ENCODE measurements at regions not wholly inside any gene's neighbourhood (a gene's known extent, or its start where the extent isn't known, plus 50 kb on each side); places are given as distances from the start of the nearest gene placed in this dataset.

DNA sequence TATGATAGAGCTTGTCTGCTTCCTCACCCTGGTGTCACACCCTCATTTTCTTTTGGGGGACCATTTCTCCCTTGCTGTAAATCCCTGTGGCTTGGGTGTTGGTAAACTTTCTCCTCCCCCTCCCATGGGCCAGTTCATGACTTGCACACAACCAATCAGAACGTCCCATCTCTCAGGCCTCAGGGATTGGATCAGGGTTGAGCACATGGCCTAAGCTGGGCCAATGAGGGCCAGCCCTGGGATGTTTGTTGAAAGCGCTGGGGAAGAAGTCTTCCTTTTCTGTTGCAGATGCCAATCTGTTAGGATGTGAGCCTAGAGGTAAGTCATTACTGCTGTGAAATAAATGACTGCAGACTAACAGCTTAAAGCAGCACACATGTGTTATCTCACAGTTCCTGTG lies 136.7 kb downstream of the AACS start:
- TF ChIP-seq CTCF (IDR thresholded peaks at IDR 0.05): no peak
- no peak for TF ChIP-seq ZNF138 (CRISPR knock-in tag; conservative IDR thresholded peaks at IDR 0.05)
- TF ChIP-seq USF2 (CRISPR knock-in tag; IDR thresholded peaks at IDR 0.05): 0 out of 2 replicates have a peak, but pooled peaks have one; percentile 28
- no peak for TF ChIP-seq NFYB (CRISPR knock-in tag; conservative IDR thresholded peaks at IDR 0.05; ENCODE audit: low read depth)
- no peak for TF ChIP-seq MAX (CRISPR knock-in tag; IDR thresholded peaks at IDR 0.05)
- TF ChIP-seq, protein P1, sequence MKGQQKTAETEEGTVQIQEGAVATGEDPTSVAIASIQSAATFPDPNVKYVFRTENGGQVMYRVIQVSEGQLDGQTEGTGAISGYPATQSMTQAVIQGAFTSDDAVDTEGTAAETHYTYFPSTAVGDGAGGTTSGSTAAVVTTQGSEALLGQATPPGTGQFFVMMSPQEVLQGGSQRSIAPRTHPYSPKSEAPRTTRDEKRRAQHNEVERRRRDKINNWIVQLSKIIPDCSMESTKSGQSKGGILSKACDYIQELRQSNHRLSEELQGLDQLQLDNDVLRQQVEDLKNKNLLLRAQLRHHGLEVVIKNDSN (CRISPR knock-in tag; IDR thresholded peaks at IDR 0.05): peak; percentile 22; the same call in 1 of the 2 replicates
- TF ChIP-seq ATF3 (CRISPR knock-in tag; conservative IDR thresholded peaks at IDR 0.05): no peak
- TF ChIP-seq SP1 (CRISPR knock-in tag; conservative IDR thresholded peaks at IDR 0.05): no peak
- TF ChIP-seq, protein P2, sequence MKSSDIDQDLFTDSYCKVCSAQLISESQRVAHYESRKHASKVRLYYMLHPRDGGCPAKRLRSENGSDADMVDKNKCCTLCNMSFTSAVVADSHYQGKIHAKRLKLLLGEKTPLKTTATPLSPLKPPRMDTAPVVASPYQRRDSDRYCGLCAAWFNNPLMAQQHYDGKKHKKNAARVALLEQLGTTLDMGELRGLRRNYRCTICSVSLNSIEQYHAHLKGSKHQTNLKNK (CRISPR knock-in tag; IDR thresholded peaks at IDR 0.05): no peak
- no peak for TF ChIP-seq ATF6 (CRISPR knock-in tag; IDR thresholded peaks at IDR 0.05)
- no peak for TF ChIP-seq ZNF532 (CRISPR knock-in tag; IDR thresholded peaks at IDR 0.05; ENCODE audit: borderline replicate concordance)
- TF ChIP-seq, protein P3, sequence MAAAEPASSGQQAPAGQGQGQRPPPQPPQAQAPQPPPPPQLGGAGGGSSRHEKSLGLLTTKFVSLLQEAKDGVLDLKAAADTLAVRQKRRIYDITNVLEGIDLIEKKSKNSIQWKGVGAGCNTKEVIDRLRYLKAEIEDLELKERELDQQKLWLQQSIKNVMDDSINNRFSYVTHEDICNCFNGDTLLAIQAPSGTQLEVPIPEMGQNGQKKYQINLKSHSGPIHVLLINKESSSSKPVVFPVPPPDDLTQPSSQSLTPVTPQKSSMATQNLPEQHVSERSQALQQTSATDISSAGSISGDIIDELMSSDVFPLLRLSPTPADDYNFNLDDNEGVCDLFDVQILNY (CRISPR knock-in tag; IDR thresholded peaks at IDR 0.05): no peak
- TF ChIP-seq ETV6 (CRISPR knock-in tag; IDR thresholded peaks at IDR 0.05): no peak
- no peak for TF ChIP-seq ZNF317 (CRISPR knock-in tag; IDR thresholded peaks at IDR 0.05; ENCODE audit: borderline replicate concordance, low read depth)
